Naive thymus-derived CD8-positive, alpha-beta T cell (primary cell): ENCODE measurements at regions not wholly inside any gene's neighbourhood (a gene's known extent, or its start where the extent isn't known, plus 50 kb on each side); places are given as distances from the start of the nearest gene placed in this dataset.
A peak's percentile ranks its signal among the peaks of the same experiment; 100 is the strongest.
"Not testable (repeated sequence)": the region's sequence is repeated elsewhere in the genome, so short reads cannot be mapped to it uniquely, and the experiment has no call there.

Experiments
- ATAC-seq, 2 donors: fragments of 150-1000 bp; cut with Tn5 transposase in 1 of 2; sonication (Bioruptor Pico), chemical (Tn5 transposase) in 1 of 2; 1 replicate in 1 of 2; 2 replicates in 1 of 2; pipeline ENCODE4 v1.10.0; 2021; ENCODE audit warnings: mild to moderate bottlenecking in 2 of 2, moderate library complexity in 2 of 2
- POLR2A ChIA-PET: fragments of 350-600 bp; sonication (Branson Sonifier 250); formaldehyde crosslinking; loops from one replicate; lab custom pipeline; 2021; ENCODE audit warnings: antibody characterized with exemption; lab: Charles Lee
- DNase-seq, 10 donors: peaks; one replicate each; pipeline versions ENCODE4 v3.0.0 to v3.0.0-alpha.2; 2020 to 2022
- H3K27ac Mint-ChIP-seq, 10 donors: one replicate each; pipeline ENCODE4 v1.8.0; 2020 to 2022; ENCODE audit warnings: mild to moderate bottlenecking in 10 of 10, mixed read lengths in 10 of 10, moderate library complexity in 4 of 10, inconsistent platforms in 1 of 10
- H3K27me3 Mint-ChIP-seq, 5 donors: one replicate each; pipeline ENCODE4 v1.8.0; 2021 to 2022; ENCODE audit warnings: mixed read lengths in 5 of 5
- H3K36me3 Mint-ChIP-seq, 3 donors: one replicate each; pipeline ENCODE4 v1.8.0; 2020 to 2022; ENCODE audit warnings: mixed read lengths in 3 of 3, mild to moderate bottlenecking in 2 of 3, inconsistent platforms in 1 of 3
- H3K4me1 Mint-ChIP-seq, 4 donors: one replicate each; pipeline ENCODE4 v1.8.0; 2021 to 2022; ENCODE audit warnings: mixed read lengths in 4 of 4
- H3K4me3 Mint-ChIP-seq, 10 donors: one replicate each; pipeline ENCODE4 v1.8.0; 2020 to 2022; ENCODE audit warnings: mild to moderate bottlenecking in 10 of 10, mixed read lengths in 10 of 10, moderate library complexity in 6 of 10, inconsistent platforms in 1 of 10
- H3K9me3 Mint-ChIP-seq, 9 donors: one replicate each; pipeline ENCODE4 v1.8.0; 2020 to 2022; ENCODE audit warnings: mixed read lengths in 9 of 9, mild to moderate bottlenecking in 3 of 9, inconsistent platforms in 1 of 9, moderate library complexity in 1 of 9

DNA sequence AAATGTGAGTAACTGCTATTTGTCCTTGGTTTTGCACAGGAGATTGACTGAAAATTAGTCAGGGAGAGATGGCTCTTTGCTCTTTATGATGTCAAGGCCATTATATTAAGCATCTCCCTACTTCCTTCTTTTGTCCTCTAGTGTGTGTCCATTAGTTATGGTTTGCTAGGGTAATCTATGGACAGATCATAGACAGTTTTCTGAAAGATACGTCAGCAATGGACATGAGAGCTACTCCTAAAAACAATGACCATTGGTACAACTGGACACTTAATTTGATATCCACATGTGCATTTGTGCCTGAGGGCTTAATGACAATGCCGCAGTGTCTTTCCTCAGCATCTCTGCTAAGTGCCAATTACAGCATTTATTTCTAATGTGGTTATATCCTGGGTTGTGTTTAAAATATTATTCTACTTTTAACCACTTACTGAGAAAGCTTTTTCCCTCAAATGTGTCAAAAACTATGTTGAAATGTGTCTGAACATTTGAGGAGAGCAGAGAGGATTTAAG, 218.2 kb upstream of the RFX3 start:
- Mint-ChIP-seq H3K9me3 (no peaks in the 10 kb centered on the region), H3K27me3 (peaks cover 0 to 11% (median 3%) of the 10 kb centered on the region in 5 donors), H3K4me1 (no peaks in the 10 kb centered on the region), H3K4me3 (no peak overlapping the region), H3K27ac (no peak overlapping the region), H3K36me3 (no peaks in the 10 kb centered on the region)
- POLR2A ChIA-PET: no interaction called here
- DNase-seq (no peak), ATAC-seq (no peak)

DNA sequence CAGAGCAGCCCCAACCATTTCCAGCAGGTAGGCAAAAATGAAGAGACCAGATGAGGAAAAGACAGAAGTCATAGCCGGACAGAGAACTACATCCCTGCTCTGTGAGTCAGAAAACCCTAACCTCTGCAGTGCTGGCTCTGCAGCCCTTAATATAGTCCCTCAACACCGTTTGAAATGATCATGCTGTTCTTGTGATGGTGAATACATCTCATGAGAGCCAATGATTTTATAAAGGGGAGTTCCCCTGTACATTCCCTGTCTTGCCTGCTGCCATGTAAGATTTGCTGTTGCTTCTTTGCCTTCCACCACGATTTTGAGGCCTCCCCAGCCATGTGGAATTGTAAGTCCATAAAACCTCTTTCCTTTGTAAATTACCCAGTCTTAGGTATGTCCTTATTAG, 216.8 kb upstream of the RFX3 start:
- H3K9me3 Mint-ChIP-seq: no peaks in the 10 kb centered on the region
- H3K4me1 Mint-ChIP-seq: no peaks in the 10 kb centered on the region
- DNase-seq (no peak), ATAC-seq (no peak)
- peaks cover 0 to 7% (median 0%) of the 10 kb centered on the region in 5 donors for H3K27me3 Mint-ChIP-seq
- POLR2A ChIA-PET: no interaction called here
- H3K4me3 Mint-ChIP-seq: no peak overlapping the region
- no peak overlapping the region for H3K27ac Mint-ChIP-seq
- no peaks in the 10 kb centered on the region for H3K36me3 Mint-ChIP-seq

DNA sequence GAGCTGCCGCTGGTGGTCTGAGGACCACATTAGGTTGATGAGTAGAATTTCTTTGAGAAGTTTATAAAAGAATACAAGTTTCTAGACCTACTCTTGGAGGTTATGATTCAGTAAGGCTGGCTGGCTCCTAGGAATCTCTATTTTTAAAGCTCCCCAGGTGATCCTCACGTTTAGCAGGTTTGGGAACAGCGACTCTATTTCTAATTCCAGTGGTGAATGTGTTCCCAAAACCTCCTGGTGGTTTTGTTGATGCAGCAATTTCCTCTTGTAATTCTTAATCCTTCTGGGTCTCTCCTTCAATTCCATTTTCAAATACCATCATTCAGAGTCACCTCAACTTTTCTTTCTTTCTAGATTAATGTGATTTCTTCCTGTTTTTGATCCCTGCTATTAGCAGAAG, 215.9 kb upstream of the RFX3 start:
- DNase-seq: no peak
- no peaks in the 10 kb centered on the region for H3K9me3 Mint-ChIP-seq
- no peak overlapping the region for H3K27ac Mint-ChIP-seq
- H3K36me3 Mint-ChIP-seq: no peaks in the 10 kb centered on the region
- no peak for ATAC-seq
- peaks cover 0 to 7% (median 0%) of the 10 kb centered on the region in 5 donors for H3K27me3 Mint-ChIP-seq
- no peaks in the 10 kb centered on the region for H3K4me1 Mint-ChIP-seq
- POLR2A ChIA-PET: no interaction called here
- H3K4me3 Mint-ChIP-seq: no peak overlapping the region

DNA sequence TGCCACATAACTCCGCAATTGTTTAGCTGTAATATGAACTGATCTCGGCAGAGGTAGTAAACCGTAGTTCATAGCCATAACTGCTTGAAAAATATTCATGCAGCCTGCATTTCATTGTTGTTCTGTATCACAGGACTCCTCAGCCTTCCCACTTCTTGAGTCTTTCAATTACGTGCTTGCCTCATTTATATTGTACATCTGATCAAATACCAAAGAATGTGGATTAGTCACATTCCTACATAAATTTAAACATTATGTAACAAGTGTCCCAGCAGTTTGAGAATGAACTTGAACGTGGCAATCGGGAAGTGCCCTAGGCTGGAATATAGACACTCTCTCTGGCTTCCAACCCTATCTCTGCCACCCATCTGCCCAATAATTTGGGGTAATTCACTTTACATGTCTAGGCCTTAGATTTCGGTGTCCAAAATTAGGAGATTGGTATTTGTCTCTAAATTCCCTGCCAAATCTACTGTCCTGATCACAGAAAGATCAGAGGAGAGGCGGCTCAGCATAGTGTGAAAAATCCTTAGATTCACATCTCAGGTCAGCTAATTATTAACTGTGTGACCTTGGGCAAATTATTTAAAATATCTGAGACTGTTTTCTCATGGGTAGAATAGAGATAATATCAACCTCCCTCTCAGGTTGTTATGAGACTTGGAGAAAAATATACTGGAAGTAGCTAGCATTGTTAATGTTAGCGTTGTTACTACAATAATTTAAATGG, 215.1 kb upstream of the RFX3 start:
- DNase-seq: no peak
- no peaks in the 10 kb centered on the region for H3K9me3 Mint-ChIP-seq
- H3K4me3 Mint-ChIP-seq: no peak overlapping the region
- no peak overlapping the region for H3K27ac Mint-ChIP-seq
- peaks cover 0 to 6% (median 0%) of the 10 kb centered on the region in 5 donors for H3K27me3 Mint-ChIP-seq
- no peak for ATAC-seq
- no peaks in the 10 kb centered on the region for H3K4me1 Mint-ChIP-seq
- POLR2A ChIA-PET: no interaction called here
- no peaks in the 10 kb centered on the region for H3K36me3 Mint-ChIP-seq

DNA sequence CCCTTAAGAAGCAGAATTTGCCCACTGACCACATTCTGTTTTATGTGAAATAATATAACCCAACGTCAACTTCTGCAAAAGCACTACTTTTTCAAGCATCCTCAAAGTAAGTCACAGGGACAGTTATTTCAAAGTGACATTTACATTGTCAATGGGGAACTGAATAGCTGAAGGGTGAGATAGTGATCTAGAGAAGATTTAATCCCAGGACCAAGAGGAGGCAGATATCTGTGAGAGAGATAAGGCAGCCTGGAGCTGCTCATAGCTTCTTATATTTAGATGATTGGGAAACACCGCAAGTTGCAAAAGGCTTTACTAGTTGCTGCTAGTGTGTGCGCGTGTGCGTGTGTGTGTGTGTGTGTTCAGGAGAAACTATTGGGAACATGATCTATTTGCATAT, 210.4 kb upstream of the RFX3 start:
- Mint-ChIP-seq H3K27me3 (no peaks in the 10 kb centered on the region), H3K4me3 (no peak overlapping the region), H3K9me3 (no peaks in the 10 kb centered on the region), H3K36me3 (no peaks in the 10 kb centered on the region), H3K27ac (no peak overlapping the region), H3K4me1 (peaks cover 0 to 6% (median 3%) of the 10 kb centered on the region in 4 donors)
- no peak for DNase-seq
- POLR2A ChIA-PET: no interaction called here
- ATAC-seq: no peak

DNA sequence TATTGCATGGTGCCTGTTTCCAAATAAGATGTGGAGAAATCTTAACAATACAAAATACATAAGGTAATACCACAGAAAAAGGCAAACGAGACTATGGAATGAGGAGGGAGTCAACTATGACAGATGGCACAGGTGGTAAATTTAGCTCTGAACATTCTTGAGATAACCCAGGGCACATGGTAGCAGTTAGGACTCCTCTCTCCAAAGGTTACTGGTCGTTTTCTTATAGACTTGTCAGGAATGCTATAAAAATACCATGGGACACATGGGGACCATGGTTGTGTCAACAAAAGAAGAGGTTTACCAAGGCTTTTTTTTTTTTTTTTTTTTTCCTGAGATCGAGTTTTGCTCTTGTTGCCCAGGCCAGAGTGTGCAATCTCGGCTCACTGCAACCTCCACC, 209.4 kb upstream of the RFX3 start:
- no peaks in the 10 kb centered on the region for H3K36me3 Mint-ChIP-seq
- DNase-seq (no peak), ATAC-seq (no peak)
- no peak overlapping the region for H3K4me3 Mint-ChIP-seq
- peaks cover 0 to 7% (median 3%) of the 10 kb centered on the region in 4 donors for H3K4me1 Mint-ChIP-seq
- no peaks in the 10 kb centered on the region for H3K27me3 Mint-ChIP-seq
- no peaks in the 10 kb centered on the region for H3K9me3 Mint-ChIP-seq
- no peak overlapping the region for H3K27ac Mint-ChIP-seq
- POLR2A ChIA-PET: no interaction called here

DNA sequence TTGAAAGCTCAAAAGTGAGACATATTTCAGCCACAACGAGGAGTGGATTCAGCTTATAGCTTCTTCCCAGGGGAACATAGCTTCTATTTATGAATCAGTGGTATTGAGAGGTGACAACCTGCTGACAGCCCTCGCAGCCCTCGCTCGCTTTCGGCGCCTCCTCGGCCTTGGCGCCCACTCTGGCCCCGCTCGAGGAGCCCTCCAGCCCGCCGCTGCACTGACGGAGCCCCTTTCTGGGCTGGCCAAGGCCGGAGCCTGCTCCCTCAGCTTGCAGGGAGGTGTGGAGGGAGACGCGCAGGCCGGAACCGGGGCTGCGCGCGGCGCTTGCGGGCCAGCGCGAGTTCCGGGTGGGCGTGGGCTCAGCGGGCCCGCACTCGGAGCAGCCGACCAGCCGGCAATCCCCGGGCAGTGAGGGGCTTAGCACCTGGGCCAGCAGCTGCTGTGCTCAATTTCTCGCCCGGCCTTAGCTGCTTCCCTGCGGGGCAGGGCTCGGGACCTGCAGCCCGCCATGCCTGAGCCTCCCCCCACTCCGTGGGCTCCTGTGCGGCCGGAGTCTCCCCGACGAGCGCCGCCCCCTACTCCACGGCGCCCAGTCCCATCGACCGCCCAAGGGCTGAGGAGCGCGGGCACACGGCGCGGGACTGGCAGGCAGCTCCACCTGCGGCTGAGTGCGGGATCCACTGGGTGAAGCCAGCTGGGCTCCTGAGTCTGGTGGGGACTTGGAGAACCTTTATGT, 207.9 kb upstream of the RFX3 start:
- not testable (repeated sequence) for H3K36me3 Mint-ChIP-seq, DNase-seq, H3K4me1 Mint-ChIP-seq, H3K27me3 Mint-ChIP-seq, H3K4me3 Mint-ChIP-seq, ATAC-seq, H3K9me3 Mint-ChIP-seq
- peak overlapping the region in 1 of 10 donors; percentile 72 for H3K27ac Mint-ChIP-seq
- POLR2A ChIA-PET: interaction anchor here (0.6 kb wide), 1 partner anchor 144 kb away, joined by 3 read pairs; no protein-coding TSS in a partner anchor

DNA sequence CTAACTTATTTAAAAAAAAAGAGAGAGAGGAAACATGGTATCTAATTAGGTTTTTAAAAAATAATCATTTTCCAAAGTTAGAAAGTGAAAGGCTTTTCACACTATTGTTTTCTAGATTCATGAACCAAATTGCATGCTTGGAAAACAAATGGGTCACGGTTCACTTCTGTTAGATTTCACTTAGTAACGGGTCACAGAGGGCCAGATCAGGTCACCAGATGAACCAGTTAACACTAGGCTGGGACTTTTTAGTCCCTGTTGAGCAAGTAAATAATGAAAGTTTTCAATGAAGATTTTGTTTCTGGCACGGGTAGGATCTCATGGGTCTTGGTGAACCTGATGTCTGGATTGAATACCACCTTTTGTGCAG, 207.2 kb upstream of the RFX3 start:
- peaks cover 0 to 8% (median 3%) of the 10 kb centered on the region in 4 donors for H3K4me1 Mint-ChIP-seq
- no peak for DNase-seq
- no peak for ATAC-seq
- H3K27me3 Mint-ChIP-seq: no peaks in the 10 kb centered on the region
- no peak overlapping the region for H3K27ac Mint-ChIP-seq
- POLR2A ChIA-PET: interaction anchor here (0.6 kb wide), 1 partner anchor 144 kb away, joined by 3 read pairs; no protein-coding TSS in a partner anchor
- no peaks in the 10 kb centered on the region for H3K36me3 Mint-ChIP-seq
- H3K4me3 Mint-ChIP-seq: no peak overlapping the region
- H3K9me3 Mint-ChIP-seq: no peaks in the 10 kb centered on the region

DNA sequence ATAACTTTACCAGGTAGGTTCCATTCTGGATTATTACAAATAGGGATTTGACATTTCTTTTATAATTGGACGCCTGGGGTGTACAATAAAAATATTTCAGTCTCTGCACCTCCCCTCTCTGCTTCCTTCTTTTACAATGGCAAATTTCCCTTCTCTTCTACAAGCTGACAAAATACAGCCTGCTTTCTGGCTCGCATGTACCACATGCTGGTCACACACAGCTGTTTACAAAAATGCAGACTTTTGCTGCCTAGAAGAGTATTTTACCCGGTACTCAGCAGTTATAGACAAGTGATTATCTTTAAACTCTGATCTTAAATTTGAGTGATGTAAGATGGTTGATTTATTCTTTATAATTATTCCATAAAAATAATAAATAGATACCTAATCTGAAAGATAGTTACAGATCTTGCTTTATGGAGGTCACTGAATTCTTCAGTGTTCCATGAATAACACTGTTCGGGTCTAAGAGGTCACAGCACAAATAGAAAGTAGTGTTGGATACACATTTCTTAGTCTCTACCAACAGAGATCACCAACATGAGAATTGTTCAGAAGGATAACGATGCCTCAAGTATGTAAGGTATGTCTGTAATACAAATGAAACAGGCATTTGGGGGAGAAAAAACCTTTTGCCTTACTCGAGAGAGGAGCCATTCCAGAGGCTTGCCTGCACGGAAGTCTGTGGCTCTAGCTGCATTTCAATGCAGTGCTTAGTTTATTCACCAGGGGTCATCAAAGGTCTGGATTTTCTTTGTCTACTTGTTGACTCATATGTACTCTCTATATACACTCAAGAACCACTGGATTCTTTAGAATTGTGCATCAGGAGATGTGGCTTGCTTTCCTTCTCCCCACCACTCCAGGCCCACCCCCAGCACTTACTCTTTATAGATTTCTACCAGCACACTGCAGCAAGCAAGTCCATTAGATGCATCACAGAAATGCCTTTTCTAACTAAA, 206.6 kb upstream of the RFX3 start:
- no peaks in the 10 kb centered on the region for H3K9me3 Mint-ChIP-seq
- H3K27ac Mint-ChIP-seq: peak overlapping the region in 3 of 10 donors; percentile 0 to 56 (median 5)
- POLR2A ChIA-PET: interaction anchor here (0.6 kb wide), 1 partner anchor 143 kb away, joined by 3 read pairs; no protein-coding TSS in a partner anchor
- H3K36me3 Mint-ChIP-seq: no peaks in the 10 kb centered on the region
- H3K4me3 Mint-ChIP-seq: peak overlapping the region in 4 of 10 donors; percentile 7 to 55 (median 37)
- ATAC-seq: peak; percentile 87 to 95
- no peaks in the 10 kb centered on the region for H3K27me3 Mint-ChIP-seq
- DNase-seq: peak in 8 of 10 donors; percentile 4 to 56 (median 33)
- H3K4me1 Mint-ChIP-seq: peaks cover 0 to 8% (median 3%) of the 10 kb centered on the region in 4 donors

DNA sequence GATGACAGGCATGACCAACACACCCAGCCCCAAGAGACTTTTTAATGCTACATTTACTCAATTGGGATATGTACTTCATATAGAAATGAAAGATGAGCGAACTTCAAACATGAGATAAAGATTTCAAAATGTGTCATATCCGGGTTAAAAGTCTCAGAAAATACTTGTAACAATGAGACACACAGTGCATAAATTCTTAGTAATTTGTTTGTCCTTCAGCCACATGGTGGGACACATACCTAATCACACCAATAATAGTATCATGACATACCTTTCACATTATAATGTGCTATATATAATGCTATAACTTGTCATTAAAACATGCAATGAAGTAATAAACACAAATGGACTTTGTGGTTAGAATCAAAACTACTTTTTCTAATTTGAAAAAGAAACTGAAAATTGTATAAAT, 204.7 kb upstream of the RFX3 start:
- Mint-ChIP-seq H3K36me3 (no peaks in the 10 kb centered on the region), H3K4me1 (peaks cover 0 to 8% (median 3%) of the 10 kb centered on the region in 4 donors), H3K4me3 (no peak overlapping the region), H3K9me3 (no peaks in the 10 kb centered on the region), H3K27ac (peak overlapping the region in 1 of 10 donors; percentile 60), H3K27me3 (peaks cover 0 to 2% (median 0%) of the 10 kb centered on the region in 5 donors)
- POLR2A ChIA-PET: no interaction called here
- ATAC-seq (no peak), DNase-seq (no peak)

DNA sequence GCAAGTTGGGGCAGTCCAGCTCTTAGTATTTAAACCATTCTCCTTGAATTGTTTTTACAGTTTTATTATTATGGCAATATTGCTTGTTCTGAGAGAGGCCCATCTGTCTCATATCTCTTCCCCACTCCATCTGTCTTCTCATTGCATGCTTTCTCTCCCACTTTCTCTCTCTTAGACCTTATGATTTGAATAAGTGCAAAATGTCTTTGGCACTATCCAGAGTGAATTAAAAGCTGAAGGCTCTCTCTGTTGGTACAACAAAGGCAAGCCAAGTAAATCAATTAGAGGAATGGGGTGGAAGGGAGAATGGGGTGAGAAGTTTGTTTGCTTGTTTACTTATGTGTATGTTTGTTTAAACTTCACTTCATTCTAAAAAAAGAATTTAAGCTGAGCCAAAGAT, 195.3 kb upstream of the RFX3 start:
- POLR2A ChIA-PET: no interaction called here
- ATAC-seq: no peak
- H3K4me1 Mint-ChIP-seq: no peaks in the 10 kb centered on the region
- peaks cover 0 to 20% (median 0%) of the 10 kb centered on the region in 9 donors for H3K9me3 Mint-ChIP-seq
- no peaks in the 10 kb centered on the region for H3K36me3 Mint-ChIP-seq
- no peak for DNase-seq
- peaks cover 0 to 5% (median 1%) of the 10 kb centered on the region in 5 donors for H3K27me3 Mint-ChIP-seq
- no peak overlapping the region for H3K4me3 Mint-ChIP-seq
- no peak overlapping the region for H3K27ac Mint-ChIP-seq

DNA sequence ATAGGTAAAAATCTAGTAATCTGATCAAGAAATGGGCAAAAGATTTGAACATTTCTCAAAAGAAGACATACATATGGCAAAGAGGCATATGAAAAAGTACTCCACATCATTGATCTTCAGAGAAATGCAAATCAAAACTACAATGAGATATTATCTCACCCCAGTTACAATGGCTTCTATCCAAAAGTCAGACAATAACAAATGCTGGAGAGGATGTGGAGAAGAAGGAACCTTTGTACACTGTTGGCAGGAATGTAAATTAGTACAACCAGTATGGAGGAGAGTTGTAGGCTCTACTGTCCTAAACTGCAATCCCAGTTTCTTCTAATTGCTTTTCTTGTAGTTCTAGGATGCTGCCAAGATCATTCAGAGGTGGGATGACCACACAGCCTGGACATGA, 193.5 kb upstream of the RFX3 start:
- Mint-ChIP-seq H3K36me3 (no peaks in the 10 kb centered on the region), H3K9me3 (peaks cover 0 to 34% (median 0%) of the 10 kb centered on the region in 9 donors), H3K4me1 (no peaks in the 10 kb centered on the region), H3K4me3 (no peak overlapping the region), H3K27ac (no peak overlapping the region), H3K27me3 (peaks cover 3 to 12% (median 7%) of the 10 kb centered on the region in 5 donors)
- ATAC-seq: no peak
- no peak for DNase-seq
- POLR2A ChIA-PET: no interaction called here
